ENCODE measurements at regions not wholly inside any gene's neighbourhood (a gene's known extent, or its start where the extent isn't known, plus 50 kb on each side); places are given as distances from the start of the nearest gene placed in this dataset.

- TF ChIP-seq POLR2AphosphoS5 (IDR thresholded peaks at IDR 0.05; ENCODE audit: low read depth, low read length) = no peak
- TF ChIP-seq POLR2A (IDR thresholded peaks at IDR 0.05; ENCODE audit: low read depth, low read length) = no peak
Measured at GRCh38 chr3:46080969-46081345, 53.7 kb upstream of the XCR1 start.

Data from GM12891 (cell line).